ENCODE measurements at regions not wholly inside any gene's neighbourhood (a gene's known extent, or its start where the extent isn't known, plus 50 kb on each side); places are given as distances from the start of the nearest gene placed in this dataset.
A peak's percentile ranks its signal among the peaks of the same experiment; 100 is the strongest.

GRCh38 chr18:38257661-38258060 lies 692.1 kb upstream of the CELF4 start:
- no peak overlapping the region for H2BK5ac ChIP-seq (ENCODE audit: low read length)
- H2BK12ac ChIP-seq (ENCODE audit: low read length) = no peak overlapping the region
- H3K14ac ChIP-seq (ENCODE audit: low read length) = no peak overlapping the region
- no peaks in the 10 kb centered on the region for H3K36me3 ChIP-seq (replicated peaks in 1 of 2; ENCODE audit: control insufficient read depth in 2 of 2, insufficient read depth in 2 of 2, low read length in 2 of 2)
- no peaks in the 10 kb centered on the region for H3K9me3 ChIP-seq (replicated peaks in 1 of 2; ENCODE audit: control insufficient read depth in 2 of 2, insufficient read depth in 1 of 2, low read depth in 1 of 2, low read length in 2 of 2)
- H3K4me3 ChIP-seq (ENCODE audit: low read length in 2 of 2) = no peak overlapping the region
- no peak overlapping the region for H3K9ac ChIP-seq (ENCODE audit: low read depth, low read length, poor library complexity)
- no CpG with 5 or more reads among the region's 4 CpGs for WGBS, 2 donors (ENCODE audit: extremely low coverage in 2 of 2, insufficient read length in 2 of 2, insufficient replicate concordance in 1 of 2)
- H2AK5ac ChIP-seq (ENCODE audit: low read depth, low read length) = no peak overlapping the region
- H3K4me2 ChIP-seq (ENCODE audit: insufficient read depth, low read length, poor library complexity, severe bottlenecking) = no peak overlapping the region
- no peak for DNase-seq (ENCODE audit: low spot score)
- H3K4ac ChIP-seq (ENCODE audit: low read length) = no peak overlapping the region
- H4K8ac ChIP-seq (ENCODE audit: low read depth, low read length) = no peak overlapping the region
- H3K18ac ChIP-seq (ENCODE audit: low read length) = no peak overlapping the region
- no peak overlapping the region for H2BK15ac ChIP-seq (ENCODE audit: low read length)
- H2AFZ ChIP-seq (ENCODE audit: low read length) = peak overlapping the region; percentile 67
- H3K4me1 ChIP-seq (ENCODE audit: control insufficient read depth in 2 of 2, insufficient read depth in 1 of 2, low read depth in 1 of 2, low read length in 2 of 2) = no peaks in the 10 kb centered on the region
- H4K91ac ChIP-seq (ENCODE audit: low read depth, low read length, poor library complexity) = no peak overlapping the region
- H2BK120ac ChIP-seq (ENCODE audit: low read depth, low read length) = no peak overlapping the region
- no peaks in the 10 kb centered on the region for H3K27me3 ChIP-seq (ENCODE audit: control insufficient read depth in 3 of 3, insufficient read depth in 3 of 3, low read depth in 1 of 3, low read length in 3 of 3)
- no peak overlapping the region for H3K23ac ChIP-seq (ENCODE audit: low read depth, low read length, poor library complexity)
- no peak overlapping the region for H3K27ac ChIP-seq (replicated peaks; ENCODE audit: low read length)
- H3K79me1 ChIP-seq (ENCODE audit: low read depth, low read length) = no peaks in the 10 kb centered on the region

- H3K23ac ChIP-seq (ENCODE audit: low read depth, low read length, poor library complexity) = no peak overlapping the region
- no peak overlapping the region for H2BK15ac ChIP-seq (ENCODE audit: low read length)
- no peak overlapping the region for H4K91ac ChIP-seq (ENCODE audit: low read depth, low read length, poor library complexity)
- H2BK120ac ChIP-seq (ENCODE audit: low read depth, low read length) = no peak overlapping the region
- no peak overlapping the region for H2AK5ac ChIP-seq (ENCODE audit: low read depth, low read length)
- H3K79me1 ChIP-seq (ENCODE audit: low read depth, low read length) = no peaks in the 10 kb centered on the region
- H2BK5ac ChIP-seq (ENCODE audit: low read length) = no peak overlapping the region
- H3K9ac ChIP-seq (ENCODE audit: low read depth, low read length, poor library complexity) = no peak overlapping the region
- H3K4me1 ChIP-seq (ENCODE audit: control insufficient read depth in 2 of 2, insufficient read depth in 1 of 2, low read depth in 1 of 2, low read length in 2 of 2) = no peaks in the 10 kb centered on the region
- no peak overlapping the region for H3K27ac ChIP-seq (replicated peaks; ENCODE audit: low read length)
- DNase-seq (ENCODE audit: low spot score) = no peak
- no peak overlapping the region for H2BK12ac ChIP-seq (ENCODE audit: low read length)
- H3K36me3 ChIP-seq (replicated peaks in 1 of 2; ENCODE audit: control insufficient read depth in 2 of 2, insufficient read depth in 2 of 2, low read length in 2 of 2) = no peaks in the 10 kb centered on the region
- no peaks in the 10 kb centered on the region for H3K9me3 ChIP-seq (replicated peaks in 1 of 2; ENCODE audit: control insufficient read depth in 2 of 2, insufficient read depth in 1 of 2, low read depth in 1 of 2, low read length in 2 of 2)
- H4K8ac ChIP-seq (ENCODE audit: low read depth, low read length) = no peak overlapping the region
- no CpG with 5 or more reads among the region's 2 CpGs for WGBS, 2 donors (ENCODE audit: extremely low coverage in 2 of 2, insufficient read length in 2 of 2, insufficient replicate concordance in 1 of 2)
- no peak overlapping the region for H3K4ac ChIP-seq (ENCODE audit: low read length)
- H3K18ac ChIP-seq (ENCODE audit: low read length) = no peak overlapping the region
- no peak overlapping the region for H3K4me3 ChIP-seq (ENCODE audit: low read length in 2 of 2)
- no peak overlapping the region for H3K4me2 ChIP-seq (ENCODE audit: insufficient read depth, low read length, poor library complexity, severe bottlenecking)
- H2AFZ ChIP-seq (ENCODE audit: low read length) = no peak overlapping the region
- no peak overlapping the region for H3K14ac ChIP-seq (ENCODE audit: low read length)
- no peaks in the 10 kb centered on the region for H3K27me3 ChIP-seq (ENCODE audit: control insufficient read depth in 3 of 3, insufficient read depth in 3 of 3, low read depth in 1 of 3, low read length in 3 of 3)
Measured at GRCh38 chr18:38256366-38256765, 690.8 kb upstream of the CELF4 start.

GRCh38 chr18:38250971-38251370 lies 685.4 kb upstream of the CELF4 start:
- H4K91ac ChIP-seq (ENCODE audit: low read depth, low read length, poor library complexity) = no peak overlapping the region
- H3K27me3 ChIP-seq (ENCODE audit: control insufficient read depth in 3 of 3, insufficient read depth in 3 of 3, low read depth in 1 of 3, low read length in 3 of 3) = no peaks in the 10 kb centered on the region
- no peaks in the 10 kb centered on the region for H3K36me3 ChIP-seq (replicated peaks in 1 of 2; ENCODE audit: control insufficient read depth in 2 of 2, insufficient read depth in 2 of 2, low read length in 2 of 2)
- DNase-seq (ENCODE audit: low spot score) = no peak
- no peak overlapping the region for H3K4me3 ChIP-seq (ENCODE audit: low read length in 2 of 2)
- no peaks in the 10 kb centered on the region for H3K9me3 ChIP-seq (replicated peaks in 1 of 2; ENCODE audit: control insufficient read depth in 2 of 2, insufficient read depth in 1 of 2, low read depth in 1 of 2, low read length in 2 of 2)
- no peak overlapping the region for H3K18ac ChIP-seq (ENCODE audit: low read length)
- no peak overlapping the region for H2AFZ ChIP-seq (ENCODE audit: low read length)
- H4K8ac ChIP-seq (ENCODE audit: low read depth, low read length) = no peak overlapping the region
- no peak overlapping the region for H2AK5ac ChIP-seq (ENCODE audit: low read depth, low read length)
- no peak overlapping the region for H3K4ac ChIP-seq (ENCODE audit: low read length)
- H3K79me1 ChIP-seq (ENCODE audit: low read depth, low read length) = no peaks in the 10 kb centered on the region
- no peak overlapping the region for H3K27ac ChIP-seq (replicated peaks; ENCODE audit: low read length)
- H3K14ac ChIP-seq (ENCODE audit: low read length) = no peak overlapping the region
- H2BK15ac ChIP-seq (ENCODE audit: low read length) = no peak overlapping the region
- no peak overlapping the region for H3K4me2 ChIP-seq (ENCODE audit: insufficient read depth, low read length, poor library complexity, severe bottlenecking)
- H3K9ac ChIP-seq (ENCODE audit: low read depth, low read length, poor library complexity) = no peak overlapping the region
- H2BK120ac ChIP-seq (ENCODE audit: low read depth, low read length) = no peak overlapping the region
- no peak overlapping the region for H3K23ac ChIP-seq (ENCODE audit: low read depth, low read length, poor library complexity)
- no peak overlapping the region for H2BK12ac ChIP-seq (ENCODE audit: low read length)
- H3K4me1 ChIP-seq (ENCODE audit: control insufficient read depth in 2 of 2, insufficient read depth in 1 of 2, low read depth in 1 of 2, low read length in 2 of 2) = peaks cover 0 to 2% of the 10 kb centered on the region in 2 donors
- WGBS, 2 donors (ENCODE audit: extremely low coverage in 2 of 2, insufficient read length in 2 of 2, insufficient replicate concordance in 1 of 2) = no CpG with 5 or more reads among the region's 5 CpGs
- no peak overlapping the region for H2BK5ac ChIP-seq (ENCODE audit: low read length)

GRCh38 chr18:38244480-38244879 lies 678.9 kb upstream of the CELF4 start:
- H3K14ac ChIP-seq (ENCODE audit: low read length) = no peak overlapping the region
- H2BK15ac ChIP-seq (ENCODE audit: low read length) = no peak overlapping the region
- H3K4ac ChIP-seq (ENCODE audit: low read length) = no peak overlapping the region
- H3K23ac ChIP-seq (ENCODE audit: low read depth, low read length, poor library complexity) = no peak overlapping the region
- no peak overlapping the region for H4K91ac ChIP-seq (ENCODE audit: low read depth, low read length, poor library complexity)
- no peaks in the 10 kb centered on the region for H3K27me3 ChIP-seq (ENCODE audit: control insufficient read depth in 3 of 3, insufficient read depth in 3 of 3, low read depth in 1 of 3, low read length in 3 of 3)
- WGBS, 2 donors (ENCODE audit: extremely low coverage in 2 of 2, insufficient read length in 2 of 2, insufficient replicate concordance in 1 of 2) = no CpG with 5 or more reads among the region's 3 CpGs
- no peak overlapping the region for H3K18ac ChIP-seq (ENCODE audit: low read length)
- no peak overlapping the region for H4K8ac ChIP-seq (ENCODE audit: low read depth, low read length)
- DNase-seq (ENCODE audit: low spot score) = no peak
- no peak overlapping the region for H2AK5ac ChIP-seq (ENCODE audit: low read depth, low read length)
- no peak overlapping the region for H3K27ac ChIP-seq (replicated peaks; ENCODE audit: low read length)
- H2BK12ac ChIP-seq (ENCODE audit: low read length) = no peak overlapping the region
- H2BK5ac ChIP-seq (ENCODE audit: low read length) = no peak overlapping the region
- H2AFZ ChIP-seq (ENCODE audit: low read length) = no peak overlapping the region
- H2BK120ac ChIP-seq (ENCODE audit: low read depth, low read length) = no peak overlapping the region
- H3K4me2 ChIP-seq (ENCODE audit: insufficient read depth, low read length, poor library complexity, severe bottlenecking) = no peak overlapping the region
- no peaks in the 10 kb centered on the region for H3K4me1 ChIP-seq (ENCODE audit: control insufficient read depth in 2 of 2, insufficient read depth in 1 of 2, low read depth in 1 of 2, low read length in 2 of 2)
- H3K4me3 ChIP-seq (ENCODE audit: low read length in 2 of 2) = no peak overlapping the region
- H3K9me3 ChIP-seq (replicated peaks in 1 of 2; ENCODE audit: control insufficient read depth in 2 of 2, insufficient read depth in 1 of 2, low read depth in 1 of 2, low read length in 2 of 2) = no peaks in the 10 kb centered on the region
- no peaks in the 10 kb centered on the region for H3K79me1 ChIP-seq (ENCODE audit: low read depth, low read length)
- H3K9ac ChIP-seq (ENCODE audit: low read depth, low read length, poor library complexity) = no peak overlapping the region
- H3K36me3 ChIP-seq (replicated peaks in 1 of 2; ENCODE audit: control insufficient read depth in 2 of 2, insufficient read depth in 2 of 2, low read length in 2 of 2) = no peaks in the 10 kb centered on the region

Measured in neuronal stem cell (in vitro differentiated cells).